Dendritic cell treated with granulocyte-macrophage colony-stimulating factor and Interleukin-4, amounts not matched to agents 40 ng/mL and 50 ng/mL, for 4 days (primary cell): ENCODE measurements at regions not wholly inside any gene's neighbourhood (a gene's known extent, or its start where the extent isn't known, plus 50 kb on each side); places are given as distances from the start of the nearest gene placed in this dataset.
A peak's percentile ranks its signal among the peaks of the same experiment; 100 is the strongest.

Experiments used
- H3K27ac Mint-ChIP-seq: one replicate; pipeline ENCODE4 v1.8.0; 2022; ENCODE audit warnings: mild to moderate bottlenecking, mixed read lengths
- H3K27me3 Mint-ChIP-seq: one replicate; pipeline ENCODE4 v1.8.0; 2022; ENCODE audit warnings: mild to moderate bottlenecking, mixed read lengths
- H3K36me3 Mint-ChIP-seq: one replicate; pipeline ENCODE4 v1.8.0; 2022; ENCODE audit warnings: low read depth, mixed read lengths
- H3K4me1 Mint-ChIP-seq: one replicate; pipeline ENCODE4 v1.8.0; 2022; ENCODE audit warnings: low read depth, mixed read lengths
- H3K4me3 Mint-ChIP-seq: one replicate; pipeline ENCODE4 v1.8.0; 2022; ENCODE audit warnings: mild to moderate bottlenecking, moderate library complexity, mixed read lengths
- H3K9me3 Mint-ChIP-seq: one replicate; pipeline ENCODE4 v1.8.0; 2022; ENCODE audit warnings: mixed read lengths
- intact Hi-C: fragments of 100-400 bp; cut with micrococcal nuclease; formaldehyde crosslinking; loops from one replicate; pipeline ENCODE4 v1.15.0; 2022

- Mint-ChIP-seq H3K4me1 (no peaks in the 10 kb centered on the region), H3K9me3 (peaks cover 18% of the 10 kb centered on the region), H3K27me3 (no peaks in the 10 kb centered on the region), H3K36me3 (no peaks in the 10 kb centered on the region), H3K27ac (no peak overlapping the region), H3K4me3 (no peak overlapping the region)
- intact Hi-C loops: no loop called here
Measured at GRCh38 chr7:81036057-81036456, 117.2 kb upstream of the SEMA3C start.

- no peak overlapping the region for H3K4me3 Mint-ChIP-seq
- no peaks in the 10 kb centered on the region for H3K36me3 Mint-ChIP-seq
- H3K9me3 Mint-ChIP-seq: peaks cover 2% of the 10 kb centered on the region
- H3K27ac Mint-ChIP-seq: no peak overlapping the region
- intact Hi-C loops: no loop called here
- H3K27me3 Mint-ChIP-seq: no peaks in the 10 kb centered on the region
- H3K4me1 Mint-ChIP-seq: no peaks in the 10 kb centered on the region
Measured at GRCh38 chr7:81031996-81032395, 113.1 kb upstream of the SEMA3C start.

- Mint-ChIP-seq H3K4me1 (no peaks in the 10 kb centered on the region), H3K27me3 (no peaks in the 10 kb centered on the region), H3K36me3 (no peaks in the 10 kb centered on the region), H3K9me3 (no peaks in the 10 kb centered on the region), H3K4me3 (no peak overlapping the region), H3K27ac (no peak overlapping the region)
- intact Hi-C loops: no loop called here
Measured at GRCh38 chr7:81031243-81031642, 112.4 kb upstream of the SEMA3C start.

- no peaks in the 10 kb centered on the region for H3K27me3 Mint-ChIP-seq
- H3K36me3 Mint-ChIP-seq: no peaks in the 10 kb centered on the region
- no peak overlapping the region for H3K4me3 Mint-ChIP-seq
- no peaks in the 10 kb centered on the region for H3K9me3 Mint-ChIP-seq
- intact Hi-C loops: no loop called here
- no peaks in the 10 kb centered on the region for H3K4me1 Mint-ChIP-seq
- H3K27ac Mint-ChIP-seq: no peak overlapping the region
Measured at GRCh38 chr7:81030472-81030871, 111.6 kb upstream of the SEMA3C start.

- H3K4me1 Mint-ChIP-seq: no peaks in the 10 kb centered on the region
- no peak overlapping the region for H3K4me3 Mint-ChIP-seq
- intact Hi-C loops: no loop called here
- no peaks in the 10 kb centered on the region for H3K9me3 Mint-ChIP-seq
- no peak overlapping the region for H3K27ac Mint-ChIP-seq
- H3K36me3 Mint-ChIP-seq: no peaks in the 10 kb centered on the region
- no peaks in the 10 kb centered on the region for H3K27me3 Mint-ChIP-seq
Measured at GRCh38 chr7:81029511-81029910, 110.7 kb upstream of the SEMA3C start.

GRCh38 chr7:81025360-81025759 is 106.5 kb upstream of the SEMA3C start:
- Mint-ChIP-seq H3K27me3 (no peaks in the 10 kb centered on the region), H3K4me1 (no peaks in the 10 kb centered on the region), H3K36me3 (no peaks in the 10 kb centered on the region), H3K27ac (no peak overlapping the region), H3K9me3 (no peaks in the 10 kb centered on the region), H3K4me3 (no peak overlapping the region)
- intact Hi-C loops: no loop called here

- Mint-ChIP-seq H3K4me3 (no peak overlapping the region), H3K9me3 (no peaks in the 10 kb centered on the region), H3K27ac (no peak overlapping the region), H3K4me1 (peaks cover 6% of the 10 kb centered on the region), H3K27me3 (no peaks in the 10 kb centered on the region), H3K36me3 (no peaks in the 10 kb centered on the region)
- intact Hi-C loops: no loop called here
Measured at GRCh38 chr7:81014908-81015307, 96.1 kb upstream of the SEMA3C start.

- H3K36me3 Mint-ChIP-seq: no peaks in the 10 kb centered on the region
- no peak overlapping the region for H3K4me3 Mint-ChIP-seq
- H3K9me3 Mint-ChIP-seq: no peaks in the 10 kb centered on the region
- intact Hi-C loops: no loop called here
- H3K4me1 Mint-ChIP-seq: peaks cover 6% of the 10 kb centered on the region
- no peaks in the 10 kb centered on the region for H3K27me3 Mint-ChIP-seq
- H3K27ac Mint-ChIP-seq: no peak overlapping the region
Measured at GRCh38 chr7:81014266-81014665, 95.4 kb upstream of the SEMA3C start.

GRCh38 chr7:81013083-81013817 is 94.4 kb upstream of the SEMA3C start:
- Mint-ChIP-seq H3K27me3 (no peaks in the 10 kb centered on the region), H3K9me3 (no peaks in the 10 kb centered on the region), H3K4me3 (no peak overlapping the region), H3K27ac (peak overlapping the region; percentile 35), H3K36me3 (no peaks in the 10 kb centered on the region), H3K4me1 (peaks cover 6% of the 10 kb centered on the region)
- intact Hi-C loops: no loop called here

GRCh38 chr7:81008901-81009300 is 90.0 kb upstream of the SEMA3C start:
- H3K27ac Mint-ChIP-seq: no peak overlapping the region
- no peaks in the 10 kb centered on the region for H3K36me3 Mint-ChIP-seq
- H3K9me3 Mint-ChIP-seq: no peaks in the 10 kb centered on the region
- no peak overlapping the region for H3K4me3 Mint-ChIP-seq
- H3K27me3 Mint-ChIP-seq: no peaks in the 10 kb centered on the region
- peaks cover 6% of the 10 kb centered on the region for H3K4me1 Mint-ChIP-seq
- intact Hi-C loops: no loop called here

- H3K4me3 Mint-ChIP-seq: no peak overlapping the region
- intact Hi-C loops: no loop called here
Measured at GRCh38 chr7:81007051-81007450, 88.2 kb upstream of the SEMA3C start.

GRCh38 chr7:81005254-81005653 is 86.4 kb upstream of the SEMA3C start:
- H3K4me1 Mint-ChIP-seq: no peaks in the 10 kb centered on the region
- H3K9me3 Mint-ChIP-seq: no peaks in the 10 kb centered on the region
- H3K4me3 Mint-ChIP-seq: no peak overlapping the region
- no peaks in the 10 kb centered on the region for H3K36me3 Mint-ChIP-seq
- intact Hi-C loops: no loop called here
- no peak overlapping the region for H3K27ac Mint-ChIP-seq
- no peaks in the 10 kb centered on the region for H3K27me3 Mint-ChIP-seq

More at GRCh38 chr7:81007051-81007450, 88.2 kb upstream of the SEMA3C start:
- H3K27ac Mint-ChIP-seq: no peak overlapping the region
- H3K36me3 Mint-ChIP-seq: no peaks in the 10 kb centered on the region
- H3K27me3 Mint-ChIP-seq: no peaks in the 10 kb centered on the region
- H3K4me1 Mint-ChIP-seq: no peaks in the 10 kb centered on the region
- no peaks in the 10 kb centered on the region for H3K9me3 Mint-ChIP-seq

GRCh38 chr7:81004098-81004497 is 85.2 kb upstream of the SEMA3C start:
- H3K36me3 Mint-ChIP-seq: no peaks in the 10 kb centered on the region
- H3K9me3 Mint-ChIP-seq: no peaks in the 10 kb centered on the region
- intact Hi-C loops: no loop called here
- H3K27me3 Mint-ChIP-seq: no peaks in the 10 kb centered on the region
- no peak overlapping the region for H3K4me3 Mint-ChIP-seq
- H3K4me1 Mint-ChIP-seq: no peaks in the 10 kb centered on the region
- H3K27ac Mint-ChIP-seq: no peak overlapping the region

- Mint-ChIP-seq H3K4me3 (no peak overlapping the region), H3K4me1 (no peaks in the 10 kb centered on the region), H3K9me3 (no peaks in the 10 kb centered on the region), H3K27ac (no peak overlapping the region), H3K27me3 (no peaks in the 10 kb centered on the region), H3K36me3 (no peaks in the 10 kb centered on the region)
- intact Hi-C loops: no loop called here
Measured at GRCh38 chr7:81003326-81003725, 84.5 kb upstream of the SEMA3C start.

GRCh38 chr7:81002421-81002820 is 83.6 kb upstream of the SEMA3C start:
- Mint-ChIP-seq H3K9me3 (no peaks in the 10 kb centered on the region), H3K4me1 (no peaks in the 10 kb centered on the region), H3K4me3 (no peak overlapping the region), H3K36me3 (no peaks in the 10 kb centered on the region), H3K27me3 (no peaks in the 10 kb centered on the region), H3K27ac (no peak overlapping the region)
- intact Hi-C loops: no loop called here
